Left ventricle myocardium superior (tissue), 1 donor: ENCODE measurements at regions not wholly inside any gene's neighbourhood (a gene's known extent, or its start where the extent isn't known, plus 50 kb on each side); places are given as distances from the start of the nearest gene placed in this dataset.
"Not testable (repeated sequence)": the region's sequence is repeated elsewhere in the genome, so short reads cannot be mapped to it uniquely, and the experiment has no call there.

Experiments
- ATAC-seq: fragments of 200-7000 bp; cut with Tn5 transposase; one replicate; pipeline ENCODE4 v1.9.1; 2020; ENCODE audit warnings: mild to moderate bottlenecking, moderate library complexity
- DNase-seq: peaks from one replicate; pipeline ENCODE4 v3.0.0-alpha.2; 2020
- intact Hi-C: fragments of 100-400 bp; cut with micrococcal nuclease; formaldehyde crosslinking; loops from one replicate; pipeline ENCODE4 v1.11.0; 2022
- donor health status: DM: no; HTN: yes; CAD: no; lungs with severe emphysema.

DNA sequence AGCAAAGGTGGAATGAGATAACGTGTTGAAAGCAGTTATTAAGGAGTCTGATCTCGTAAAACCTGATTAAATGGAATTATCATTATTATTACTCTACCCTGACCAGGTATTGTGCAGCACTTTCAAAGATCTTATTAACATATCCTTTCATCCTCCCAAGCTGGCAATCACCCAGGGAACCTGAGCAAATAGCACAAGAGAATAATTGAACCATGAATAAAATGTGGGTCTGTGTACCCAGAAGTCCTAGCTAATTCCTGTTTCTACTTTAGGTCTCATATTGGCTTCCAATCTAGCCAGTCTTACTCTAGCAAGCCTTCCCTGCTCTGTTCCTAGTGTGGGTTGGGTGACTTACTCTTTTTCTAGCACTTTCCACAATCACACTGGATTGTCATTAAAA is 162.2 kb upstream of the STK32A start:
- ATAC-seq (no peak), DNase-seq (no peak)
- intact Hi-C loops: no loop called here

DNA sequence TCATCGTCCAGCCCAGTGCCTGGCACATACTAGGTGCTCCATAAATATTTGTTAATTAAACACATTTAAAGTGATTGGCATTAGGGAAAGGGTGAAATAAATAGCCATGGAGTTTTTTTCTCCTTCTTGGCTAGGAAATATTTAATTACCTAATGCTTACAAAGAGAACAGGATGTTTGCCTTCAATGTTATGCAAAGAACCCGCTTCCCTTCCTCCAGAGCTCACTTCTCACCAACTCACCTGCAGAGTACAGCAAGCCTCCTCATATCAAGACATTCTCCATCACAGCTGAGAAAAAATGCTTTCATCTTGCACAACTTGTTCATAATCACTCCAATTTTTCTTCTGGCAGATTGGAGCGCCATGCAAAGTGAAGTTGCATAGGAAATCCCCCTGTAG is 161.7 kb upstream of the STK32A start:
- DNase-seq (no peak), ATAC-seq (no peak)
- intact Hi-C loops: no loop called here

DNA sequence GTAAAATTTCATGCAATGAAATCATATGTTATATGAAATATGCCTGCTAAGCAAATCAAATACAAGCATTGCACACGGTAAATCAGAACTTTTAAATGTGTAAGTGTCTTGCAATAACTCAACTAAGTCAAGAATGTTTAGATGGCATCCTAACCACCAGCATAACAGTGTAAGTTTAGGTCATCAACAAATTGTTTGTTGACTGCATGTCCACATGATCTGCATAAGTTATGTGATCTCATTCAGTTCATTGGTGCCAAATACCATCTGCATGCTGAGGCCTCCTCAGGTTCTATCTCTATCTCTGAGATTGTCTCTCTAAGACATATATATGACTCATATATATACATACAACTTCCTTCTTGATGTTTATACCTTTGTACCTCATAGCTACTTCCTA is 159.6 kb upstream of the STK32A start:
- ATAC-seq (no peak), DNase-seq (no peak)
- intact Hi-C loops: no loop called here

DNA sequence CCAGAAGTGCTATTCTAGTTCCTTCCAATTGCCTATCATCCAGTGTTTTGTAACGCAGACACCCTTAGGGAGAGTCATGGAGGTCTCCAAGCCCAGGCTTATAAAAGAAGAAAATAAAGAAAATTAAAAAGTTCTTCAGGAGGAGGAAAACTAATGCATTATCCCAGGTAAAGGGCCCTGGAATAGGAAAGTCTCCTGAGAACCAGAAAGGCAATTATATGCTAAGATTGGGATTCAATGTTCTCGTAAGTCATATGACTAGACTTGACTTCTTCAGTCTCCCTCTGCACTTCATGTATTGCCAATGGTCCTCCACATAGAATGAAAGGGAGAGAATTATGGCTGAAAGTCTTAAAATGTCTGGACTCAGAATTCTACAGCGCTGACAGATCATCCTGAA is 154.4 kb upstream of the STK32A start:
- ATAC-seq: no peak
- intact Hi-C loops: no loop called here
- no peak for DNase-seq

DNA sequence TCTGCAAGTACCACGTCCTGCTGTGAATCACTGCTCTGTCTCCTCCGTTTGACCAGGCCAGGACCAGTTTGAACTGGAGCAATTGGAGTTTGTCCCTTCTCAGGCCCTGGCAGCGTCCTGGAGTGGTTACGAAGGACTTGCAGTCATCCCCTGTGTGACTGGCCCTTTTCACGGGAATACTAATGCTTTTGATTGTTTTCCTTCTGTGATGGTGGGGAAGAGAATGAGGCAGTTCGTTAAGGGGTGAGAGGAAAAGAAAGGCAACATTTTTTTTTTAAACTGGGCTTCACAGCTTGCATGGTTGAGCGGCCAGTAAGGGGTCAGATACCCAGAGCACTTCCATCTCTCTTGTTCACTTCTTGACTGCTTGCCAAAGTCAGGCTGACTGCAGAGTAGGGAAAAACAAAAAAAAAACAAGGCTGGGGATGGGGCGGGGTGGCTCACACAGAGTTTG is 153.5 kb upstream of the STK32A start:
- intact Hi-C loops: no loop called here
- peak; percentile 22 for ATAC-seq
- no peak for DNase-seq

DNA sequence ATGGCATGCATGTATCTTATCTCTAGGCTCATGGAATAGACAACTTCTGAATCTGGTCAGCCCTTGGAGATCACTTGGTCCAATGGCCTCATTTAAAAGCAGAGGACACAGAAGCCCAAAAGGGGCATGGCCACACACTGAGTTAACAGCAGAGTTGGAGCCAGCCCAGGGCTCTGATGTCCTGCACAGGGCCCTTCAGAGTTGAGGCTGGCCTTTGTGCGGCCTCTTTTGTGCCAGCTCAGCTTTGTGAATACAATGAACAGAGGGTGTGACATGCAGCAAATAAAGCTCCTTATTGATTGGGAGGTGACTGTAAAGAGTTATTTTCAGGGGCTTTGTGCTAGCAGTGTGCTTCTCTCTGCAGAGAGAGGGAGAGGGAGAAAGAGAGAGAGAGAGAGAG is 150.1 kb upstream of the STK32A start:
- intact Hi-C loops: no loop called here
- ATAC-seq (no peak), DNase-seq (no peak)

DNA sequence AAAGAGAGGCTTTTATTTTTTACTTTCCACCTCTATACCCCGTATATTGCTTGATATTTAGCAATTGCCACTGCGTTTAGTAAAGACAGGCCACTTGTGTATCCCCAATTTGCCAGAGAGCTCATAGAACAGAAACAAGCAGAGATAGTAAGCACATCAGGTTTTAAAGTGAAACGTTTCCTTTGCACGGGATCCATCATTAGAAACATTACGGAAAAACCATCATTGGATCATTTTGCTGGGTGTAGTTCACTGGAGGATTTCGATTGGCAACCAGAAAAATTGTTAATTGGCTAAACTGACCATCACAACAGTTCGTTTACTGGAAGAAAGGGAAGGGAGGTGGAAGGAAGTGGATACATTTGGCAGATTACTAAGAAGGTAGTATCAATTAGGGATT is 149.4 kb upstream of the STK32A start:
- intact Hi-C loops: no loop called here
- no peak for ATAC-seq
- DNase-seq: no peak

DNA sequence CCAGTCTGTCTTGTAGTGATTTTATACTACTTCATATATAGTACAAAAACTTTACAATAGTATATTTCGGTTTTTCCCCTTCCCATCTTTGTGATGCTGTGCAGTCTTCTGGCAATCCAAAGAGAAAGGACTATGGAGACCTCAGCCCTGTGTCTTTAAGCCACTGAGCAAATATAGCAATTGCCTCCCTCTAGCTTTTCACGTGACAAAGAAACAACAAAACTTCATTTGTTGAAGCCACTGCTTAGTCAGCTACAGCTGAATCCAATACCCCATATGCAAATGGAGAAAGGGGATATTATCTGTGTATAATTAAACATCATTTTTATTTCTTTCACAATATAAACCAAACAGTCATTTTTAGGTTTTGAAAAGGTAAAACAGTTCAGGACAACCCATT is 142.8 kb upstream of the STK32A start:
- intact Hi-C loops: no loop called here
- no peak for ATAC-seq
- no peak for DNase-seq

DNA sequence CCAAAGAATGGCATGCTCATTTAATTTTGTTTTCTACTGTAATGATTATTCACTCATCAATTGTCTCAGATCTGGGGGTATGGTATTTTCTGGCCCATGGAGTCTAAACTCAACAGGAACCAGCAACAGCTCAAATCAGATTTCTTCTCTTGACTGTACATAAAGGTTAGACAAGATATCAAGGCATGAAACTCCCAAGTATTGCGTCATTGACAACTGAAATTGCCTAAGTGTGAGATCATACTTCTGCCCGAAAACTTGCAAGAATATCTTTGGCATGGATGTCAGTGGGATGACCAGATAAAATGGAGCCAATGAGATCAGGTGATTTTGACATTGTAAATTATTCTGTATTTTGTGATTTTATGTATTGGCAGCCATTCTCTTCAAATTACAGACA is 141.7 kb upstream of the STK32A start:
- no peak for ATAC-seq
- intact Hi-C loops: no loop called here
- DNase-seq: no peak

DNA sequence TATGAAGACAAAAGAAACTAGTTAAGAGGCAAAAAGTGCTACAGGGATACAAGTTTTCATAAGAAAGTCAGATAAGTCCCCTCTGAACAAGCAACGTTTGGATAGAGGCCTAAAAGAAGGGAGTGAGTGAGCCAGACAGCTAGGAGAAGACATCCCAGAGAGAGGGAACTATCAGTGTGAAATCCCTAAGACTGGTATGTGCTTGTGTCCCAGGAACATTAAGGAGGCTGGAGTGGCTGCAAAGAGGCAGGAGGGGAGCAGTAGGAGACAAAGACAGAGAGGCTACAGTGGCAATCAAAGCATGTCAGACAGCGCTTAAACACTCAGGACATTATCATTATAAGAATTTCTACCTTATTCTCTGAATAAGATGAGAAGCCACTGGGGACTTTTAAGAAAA is 139.1 kb upstream of the STK32A start:
- ATAC-seq (no peak), DNase-seq (no peak)
- intact Hi-C loops: no loop called here

DNA sequence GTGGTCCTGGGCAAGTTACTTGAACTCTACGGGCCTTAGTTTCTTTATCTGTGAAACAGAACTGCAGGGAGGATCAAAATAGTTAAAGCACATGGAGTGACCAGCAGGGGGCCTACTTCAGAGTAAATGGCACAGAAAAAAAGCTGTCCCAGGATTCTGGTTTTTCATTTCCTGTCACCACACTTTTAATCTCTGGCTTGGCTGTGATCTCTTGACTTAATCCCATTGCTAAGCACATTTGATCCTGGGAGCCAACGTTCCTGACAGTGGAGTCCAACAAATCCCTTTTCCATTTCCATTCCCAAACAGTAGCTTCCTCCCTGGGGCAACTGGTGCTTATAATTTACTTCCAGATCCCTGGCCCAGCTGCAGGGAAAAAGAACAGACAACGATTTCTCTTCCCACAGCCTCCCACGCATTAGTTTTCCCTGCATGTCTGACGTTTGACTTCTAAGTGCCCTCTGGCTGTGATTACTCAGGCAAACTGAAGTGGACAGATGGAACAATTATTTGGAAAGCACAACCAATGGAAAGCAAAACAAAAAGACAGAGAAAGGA is 136.5 kb upstream of the STK32A start:
- peak; percentile 44 for ATAC-seq
- intact Hi-C loops: no loop called here
- DNase-seq: no peak

DNA sequence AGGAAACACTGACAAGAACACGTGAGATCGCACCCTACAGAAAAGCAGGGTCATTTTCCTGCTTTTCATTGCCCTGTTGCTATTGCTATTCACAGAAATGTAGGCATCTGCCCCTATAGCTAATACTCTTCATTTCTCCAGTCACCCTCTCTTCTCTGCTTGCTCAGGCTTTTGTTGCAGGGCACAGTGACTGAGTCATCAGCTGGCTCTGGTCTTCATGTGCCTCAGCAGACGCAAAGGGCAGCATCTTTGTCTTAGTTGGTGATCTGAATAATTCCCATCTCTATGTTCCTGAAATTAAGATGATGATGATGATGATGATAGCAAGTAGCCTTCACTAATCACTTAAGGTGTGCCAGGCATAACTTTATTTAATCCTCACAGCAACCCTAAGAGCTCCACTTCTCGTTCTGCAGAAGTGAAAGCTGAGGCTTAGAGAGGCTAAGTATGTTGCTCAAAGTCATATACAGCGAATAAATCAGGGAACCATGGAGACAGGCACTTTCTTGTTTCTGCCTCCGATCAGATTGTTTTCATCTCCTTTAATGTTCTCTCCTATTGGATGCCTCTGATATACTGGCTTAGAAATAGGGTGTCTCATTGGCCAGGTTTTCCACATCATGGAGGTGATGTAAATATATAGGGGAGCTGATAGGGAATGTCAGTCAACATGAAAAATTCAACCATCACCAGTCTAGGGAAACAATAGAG is 133.0 kb upstream of the STK32A start:
- ATAC-seq: no peak
- DNase-seq: no peak
- intact Hi-C loops: no loop called here

DNA sequence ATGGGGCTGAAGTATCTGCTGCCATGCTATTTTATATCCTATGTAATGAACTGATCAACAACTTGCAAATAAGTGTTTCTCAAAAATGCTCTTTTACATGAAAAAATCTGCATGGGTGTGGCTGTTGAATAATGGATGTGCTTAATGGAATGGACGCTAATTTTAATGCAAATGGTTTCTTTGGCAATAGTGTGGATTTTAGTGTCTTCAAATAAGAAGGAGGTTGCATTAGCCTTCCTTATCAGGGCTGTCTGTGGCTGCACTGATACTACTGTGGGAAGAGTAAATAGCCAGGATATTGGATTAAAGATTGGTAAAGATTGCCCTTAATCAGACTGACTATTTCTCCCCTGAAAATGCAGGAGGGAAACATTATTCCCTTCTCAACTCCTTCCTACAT is 121.9 kb upstream of the STK32A start:
- ATAC-seq: no peak
- DNase-seq: no peak
- intact Hi-C loops: no loop called here

DNA sequence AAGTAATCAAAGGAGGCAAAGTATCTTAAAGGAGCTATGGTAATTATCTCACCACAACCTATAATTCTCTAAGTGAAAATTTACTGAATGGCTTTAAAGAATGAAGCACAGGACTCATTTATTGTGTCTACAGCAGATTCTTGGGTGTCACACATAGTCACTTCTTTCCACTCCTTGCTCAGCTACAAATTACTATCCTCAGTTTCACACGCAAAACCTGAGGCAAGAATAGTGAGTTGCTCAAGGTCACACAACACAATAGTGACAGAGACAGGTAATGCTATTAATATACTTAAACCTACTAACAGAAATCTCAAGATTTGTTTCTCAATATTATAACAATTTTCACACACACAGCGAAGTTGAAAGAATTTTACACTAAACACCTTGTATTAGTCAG is 120.9 kb upstream of the STK32A start:
- intact Hi-C loops: no loop called here
- no peak for ATAC-seq
- DNase-seq: no peak

DNA sequence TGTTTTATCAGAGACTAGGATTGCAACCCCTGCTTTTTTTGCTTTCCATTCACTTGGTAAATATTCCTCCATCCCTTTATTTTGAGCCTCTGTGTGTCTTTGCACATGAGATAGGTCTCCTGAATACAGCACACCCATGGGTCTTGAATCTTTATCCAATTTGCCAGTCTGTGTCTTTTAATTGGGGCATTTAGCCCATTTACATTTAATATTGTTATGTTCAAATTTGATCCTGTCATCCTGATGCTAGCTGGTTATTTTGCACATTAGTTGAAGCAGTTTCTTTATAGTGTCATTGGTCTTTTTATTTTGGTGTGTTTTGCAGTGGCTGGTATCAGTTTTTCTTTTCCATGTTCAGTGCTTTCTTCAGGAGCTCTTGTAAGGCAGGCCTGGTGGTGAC is 95.1 kb upstream of the STK32A start:
- DNase-seq, ATAC-seq, intact Hi-C loops: not testable (repeated sequence)

DNA sequence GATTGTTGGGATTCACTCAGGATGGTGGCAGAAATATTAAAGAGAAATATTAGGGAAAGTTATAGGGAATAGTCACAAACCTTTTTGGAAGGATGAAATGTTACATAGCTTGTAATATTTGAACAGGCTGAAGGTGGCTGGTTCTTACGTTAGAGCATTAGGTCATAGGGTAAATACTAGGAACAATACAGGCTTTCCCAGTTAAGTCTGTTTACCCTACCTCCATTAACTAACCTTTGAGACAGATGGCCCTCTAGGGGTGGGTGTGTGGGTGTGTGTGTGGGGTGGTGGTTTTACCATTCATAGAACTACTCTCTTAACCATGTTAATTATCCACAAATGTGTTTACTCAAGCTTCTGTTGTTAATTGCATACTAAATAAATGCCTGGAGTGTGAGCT is 94.3 kb upstream of the STK32A start:
- DNase-seq: no peak
- intact Hi-C loops: no loop called here

DNA sequence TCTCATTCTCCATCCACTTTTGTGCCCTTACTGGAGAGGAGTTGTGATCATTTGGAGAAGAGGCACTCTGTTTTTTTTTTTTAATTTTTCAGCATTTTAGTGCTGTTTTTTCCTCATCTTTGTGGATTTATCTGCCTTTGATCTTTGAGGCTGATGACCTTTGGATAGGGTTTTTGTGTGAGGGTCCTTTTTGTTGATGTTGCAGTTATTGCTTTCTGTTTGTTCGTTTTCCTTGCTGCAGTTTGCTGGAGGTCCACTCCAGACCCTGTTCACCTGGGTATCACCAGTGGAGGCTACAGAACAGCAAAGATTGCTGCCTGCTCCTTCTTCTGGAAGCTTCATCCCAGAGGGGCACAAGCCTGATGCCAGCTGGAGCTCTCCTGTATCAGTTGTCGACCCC is 93.2 kb upstream of the STK32A start:
- DNase-seq, ATAC-seq, intact Hi-C loops: not testable (repeated sequence)

More for the DNA sequence above, 94.3 kb upstream of the STK32A start:
- ATAC-seq: no peak

DNA sequence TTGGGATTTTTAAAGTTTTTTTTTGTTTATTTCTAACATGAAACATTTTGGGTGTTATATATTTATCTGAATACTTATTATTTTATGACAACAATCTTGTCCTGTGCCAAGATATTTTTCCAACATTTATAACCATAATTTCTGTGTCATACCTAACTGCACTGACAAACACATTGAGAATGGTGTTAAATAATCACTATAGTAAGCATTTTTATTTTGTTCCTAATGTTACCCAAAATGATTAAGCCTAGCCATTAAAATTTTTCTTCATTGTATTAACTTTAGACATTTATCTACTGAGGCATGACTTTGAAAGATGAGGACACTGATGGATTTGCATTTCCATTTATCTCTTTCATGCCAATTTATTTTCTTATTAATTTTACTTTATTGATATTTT is 91.6 kb upstream of the STK32A start:
- no peak for DNase-seq
- intact Hi-C loops: no loop called here
- ATAC-seq: no peak

DNA sequence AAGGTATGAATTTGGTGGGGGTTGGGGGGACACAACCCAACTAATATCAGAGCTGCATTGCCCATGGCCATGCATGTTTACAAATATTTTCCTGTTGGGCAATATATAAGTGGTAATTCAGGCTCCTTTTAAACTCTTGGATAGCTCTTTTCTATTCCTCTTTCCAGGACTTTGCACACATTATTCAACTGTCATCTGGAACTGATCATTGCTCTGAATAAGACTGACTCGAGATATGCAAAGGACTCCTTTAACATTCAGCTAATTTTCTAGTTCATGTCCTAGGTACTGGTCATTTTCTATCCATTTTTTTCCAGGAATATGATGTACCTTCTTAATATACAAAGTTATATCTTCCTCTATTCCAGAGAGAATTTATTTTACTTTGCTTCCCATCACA is 89.5 kb upstream of the STK32A start:
- intact Hi-C loops: no loop called here
- ATAC-seq (no peak), DNase-seq (no peak)

DNA sequence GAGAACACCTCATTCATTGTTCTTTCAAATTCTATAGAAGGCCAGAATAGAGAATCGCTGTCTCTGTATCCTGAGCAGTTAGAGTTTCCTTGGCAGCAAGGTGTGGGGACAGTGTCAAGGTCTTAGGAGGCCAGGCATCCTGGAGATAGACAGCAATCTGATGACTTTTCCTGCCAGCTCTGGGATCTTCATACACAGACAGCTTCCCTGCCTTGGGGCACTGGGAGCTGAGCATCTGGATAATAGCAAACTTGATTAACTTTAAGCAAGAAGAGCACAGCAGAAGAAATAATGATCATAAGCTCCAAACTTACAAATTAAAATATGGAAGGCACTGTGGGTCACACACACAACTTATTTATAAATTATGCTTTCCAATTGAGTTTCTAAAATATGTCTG is 86.1 kb upstream of the STK32A start:
- no peak for ATAC-seq
- DNase-seq: no peak
- intact Hi-C loops: no loop called here

DNA sequence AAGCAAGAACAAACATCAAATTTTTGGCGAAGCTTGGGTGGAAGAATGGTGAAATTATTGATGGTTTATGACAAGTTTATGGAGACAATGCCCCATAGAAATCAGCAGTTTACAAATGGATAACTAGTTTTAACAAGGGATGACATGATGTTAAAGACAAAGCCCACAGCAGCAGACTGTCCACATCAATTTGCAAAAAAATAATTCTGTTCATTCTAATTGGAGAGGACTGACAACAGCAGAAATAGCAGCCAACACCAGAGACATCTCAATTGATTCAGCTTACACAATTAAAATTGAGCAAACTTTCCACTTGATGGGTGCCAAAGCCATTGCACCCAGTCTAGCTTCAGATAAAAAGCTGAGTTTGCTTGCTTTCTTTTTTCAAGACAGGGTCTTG is 82.7 kb upstream of the STK32A start:
- no peak for DNase-seq
- no peak for ATAC-seq
- intact Hi-C loops: no loop called here
